ENCODE measurements at regions not wholly inside any gene's neighbourhood (a gene's known extent, or its start where the extent isn't known, plus 50 kb on each side); places are given as distances from the start of the nearest gene placed in this dataset.
A peak's percentile ranks its signal among the peaks of the same experiment; 100 is the strongest.

GRCh38 chr9:118252027-118252426, 547.8 kb downstream of the TLR4 start:
- DNase-seq (ENCODE audit: extremely low read depth in 1 of 11, low read depth in 9 of 11, low spot score in 4 of 11), result no peak

- DNase-seq (ENCODE audit: extremely low read depth in 1 of 11, low read depth in 9 of 11, low spot score in 4 of 11), result no peak
Observed at GRCh38 chr9:118262191-118262590, 558.0 kb downstream of the TLR4 start.

- DNase-seq (ENCODE audit: extremely low read depth in 1 of 11, low read depth in 9 of 11, low spot score in 4 of 11), result no peak
Observed at GRCh38 chr9:118263949-118264348, 559.7 kb downstream of the TLR4 start.

GRCh38 chr9:118268046-118268445, 563.8 kb downstream of the TLR4 start:
- no peak for DNase-seq (ENCODE audit: extremely low read depth in 1 of 11, low read depth in 9 of 11, low spot score in 4 of 11)

GRCh38 chr9:118269623-118270022, 565.4 kb downstream of the TLR4 start:
- DNase-seq (ENCODE audit: extremely low read depth in 1 of 11, low read depth in 9 of 11, low spot score in 4 of 11), result no peak

- no peak for DNase-seq (ENCODE audit: extremely low read depth in 1 of 11, low read depth in 9 of 11, low spot score in 4 of 11)
Observed at GRCh38 chr9:118271331-118271730, 567.1 kb downstream of the TLR4 start.

GRCh38 chr9:118271936-118272335, 567.7 kb downstream of the TLR4 start:
- no peak for DNase-seq (ENCODE audit: extremely low read depth in 1 of 11, low read depth in 9 of 11, low spot score in 4 of 11)

- DNase-seq (ENCODE audit: extremely low read depth in 1 of 11, low read depth in 9 of 11, low spot score in 4 of 11), result no peak
Observed at GRCh38 chr9:118273048-118273447, 568.8 kb downstream of the TLR4 start.

GRCh38 chr9:118276784-118277183, 572.6 kb downstream of the TLR4 start:
- no peak for DNase-seq (ENCODE audit: extremely low read depth in 1 of 11, low read depth in 9 of 11, low spot score in 4 of 11)

GRCh38 chr9:118281772-118282171, 577.6 kb downstream of the TLR4 start:
- no peak for DNase-seq (ENCODE audit: extremely low read depth in 1 of 11, low read depth in 9 of 11, low spot score in 4 of 11)

GRCh38 chr9:118283488-118283887, 579.3 kb downstream of the TLR4 start:
- no peak for DNase-seq (ENCODE audit: extremely low read depth in 1 of 11, low read depth in 9 of 11, low spot score in 4 of 11)

- DNase-seq (ENCODE audit: extremely low read depth in 1 of 11, low read depth in 9 of 11, low spot score in 4 of 11), result no peak
Observed at GRCh38 chr9:118290116-118290515, 585.9 kb downstream of the TLR4 start.

- no peak for DNase-seq (ENCODE audit: extremely low read depth in 1 of 11, low read depth in 9 of 11, low spot score in 4 of 11)
Observed at GRCh38 chr9:118295413-118295812, 591.2 kb downstream of the TLR4 start.

GRCh38 chr9:118302721-118303120, 598.5 kb downstream of the TLR4 start:
- no peak for DNase-seq (ENCODE audit: extremely low read depth in 1 of 11, low read depth in 9 of 11, low spot score in 4 of 11)

GRCh38 chr9:118303216-118303615, 599.0 kb downstream of the TLR4 start:
- no peak for DNase-seq (ENCODE audit: extremely low read depth in 1 of 11, low read depth in 9 of 11, low spot score in 4 of 11)

- no peak for DNase-seq (ENCODE audit: extremely low read depth in 1 of 11, low read depth in 9 of 11, low spot score in 4 of 11)
Observed at GRCh38 chr9:118305331-118305730, 601.1 kb downstream of the TLR4 start.

- DNase-seq (ENCODE audit: extremely low read depth in 1 of 11, low read depth in 9 of 11, low spot score in 4 of 11), result no peak
Observed at GRCh38 chr9:118306801-118307200, 602.6 kb downstream of the TLR4 start.

- no peak for DNase-seq (ENCODE audit: extremely low read depth in 1 of 11, low read depth in 9 of 11, low spot score in 4 of 11)
Observed at GRCh38 chr9:118313965-118314364, 609.8 kb downstream of the TLR4 start.

- DNase-seq (ENCODE audit: extremely low read depth in 1 of 11, low read depth in 9 of 11, low spot score in 4 of 11), result no peak
Observed at GRCh38 chr9:118316831-118317343, 612.7 kb downstream of the TLR4 start.

- peak in 7 of 11 donors; percentile 2 to 28 (median 13) for DNase-seq (ENCODE audit: extremely low read depth in 1 of 11, low read depth in 9 of 11, low spot score in 4 of 11)
Observed at GRCh38 chr9:118318770-118319431, 614.7 kb downstream of the TLR4 start.

GRCh38 chr9:118321788-118322187, 617.6 kb downstream of the TLR4 start:
- DNase-seq (ENCODE audit: extremely low read depth in 1 of 11, low read depth in 9 of 11, low spot score in 4 of 11), result no peak

Measured in renal cortex interstitium (tissue), 11 donors.